Pancreas (tissue), 10 donors: ENCODE measurements at regions not wholly inside any gene's neighbourhood (a gene's known extent, or its start where the extent isn't known, plus 50 kb on each side); places are given as distances from the start of the nearest gene placed in this dataset.

ENCODE experiments used
- ATAC-seq, 4 donors: fragments of 200-7000 bp; cut with Tn5 transposase; one replicate each; pipeline versions ENCODE4 v1.8.0 to v1.9.1; 2020; ENCODE audit warnings: mild to moderate bottlenecking in 4 of 4, moderate library complexity in 4 of 4
- DNase-seq, 6 donors: peaks; one replicate each; pipeline ENCODE4 v3.0.0-alpha.2; 2020
- FAIRE-seq: peaks from 2 replicates; lab custom pipeline; 2012; peaks lifted over from hg19 to GRCh38; lab: Jason Lieb, UNC
- H3K27ac ChIP-seq, 4 donors: fragments of 200-600 bp; sonication (generic); 1 replicate in 3 of 4; 2 replicates in 1 of 4; pipeline versions ENCODE4 v1.5.0 to v1.8.0; 2020
- H3K27me3 ChIP-seq, 4 donors: fragments of 200-600 bp; one replicate each; pipeline ENCODE4 v1.8.0; 2021
- H3K36me3 ChIP-seq, 3 donors: fragments of 200-600 bp; sonication (generic) in 1 of 3; one replicate each; pipeline versions ENCODE4 v1.5.0 to v1.8.0; 2020 to 2021
- H3K4me1 ChIP-seq, 3 donors: fragments of 200-600 bp; one replicate each; pipeline ENCODE4 v1.8.0; 2021
- H3K4me3 ChIP-seq, 4 donors: fragments of 200-600 bp; sonication (generic) in 2 of 4; one replicate each; pipeline versions ENCODE4 v1.5.0 to v1.8.0; 2020 to 2021
- H3K9me3 ChIP-seq, 4 donors: fragments of 200-600 bp; one replicate each; pipeline ENCODE4 v1.8.0; 2021
- CTCF ChIP-seq, 4 donors: fragments of 200-600 bp; sonication (generic) in 3 of 4; IDR thresholded peaks; one replicate each; pipeline versions ENCODE4 v1.5.0 to v1.8.0; 2021; ENCODE audit warnings: antibody characterized with exemption in 4 of 4
- WGBS, 2 donors: extraction: QIAGEN DNeasy Blood & Tissue Kit; methylation state at CpG; one replicate each; pipeline ENCODE4 v1.1.7; 2013; 5-methylcytosine and 5-hydroxymethylcytosine counted together
- intact Hi-C, 3 donors: fragments of 100-400 bp; cut with DNase I; formaldehyde crosslinking; loops; one replicate each; pipeline versions ENCODE4 v1.11.1 to v1.14.2; 2022
- donor health status: healthy with polysubstance abuse.
- donor health status: DM: no; HTN: no; CAD: no; lungs with moderate emphysema.
- donor health status: DM: no; HTN: no; CAD: no.
- donor health status: control.
- donor health status: control.
- donor health status: Bipolar disorder and iron deficiency.
- donor health status: DM: yes; HTN: yes; CAD: no.
- donor health status: DM: no; HTN: no; CAD: no.
- donor health status: DM: no; HTN: no; CAD: no.
- donor health status: DM: yes; HTN: yes; CAD: no.

- no peak for FAIRE-seq
- ATAC-seq, result no peak
- no peaks in the 10 kb centered on the region for H3K4me1 ChIP-seq
- no peak overlapping the region for H3K27ac ChIP-seq
- H3K9me3 ChIP-seq, result no peaks in the 10 kb centered on the region
- no peak for TF ChIP-seq CTCF (IDR thresholded peaks at IDR 0.05)
- no peak for DNase-seq
- WGBS, 2 donors, result 57 to 72% methylated on average over 6 of the region's 6 CpGs
- peaks cover 0 to 1% (median 0%) of the 10 kb centered on the region in 4 donors for H3K27me3 ChIP-seq
- H3K4me3 ChIP-seq, result no peak overlapping the region
- H3K36me3 ChIP-seq, result no peaks in the 10 kb centered on the region
- intact Hi-C loops, result no loop called here
Measured at GRCh38 chr11:110809417-110810199, 97.4 kb upstream of the ARHGAP20 start.

- 74 to 79% methylated on average over 6 of the region's 6 CpGs for WGBS, 2 donors
- intact Hi-C loops, result no loop called here
- no peak overlapping the region for H3K27ac ChIP-seq
- H3K4me1 ChIP-seq, result no peaks in the 10 kb centered on the region
- no peaks in the 10 kb centered on the region for H3K36me3 ChIP-seq
- no peak overlapping the region for H3K4me3 ChIP-seq
- DNase-seq (no peak), ATAC-seq (no peak), FAIRE-seq (no peak)
- TF ChIP-seq CTCF (IDR thresholded peaks at IDR 0.05), result no peak
- no peaks in the 10 kb centered on the region for H3K9me3 ChIP-seq
- peaks cover 0 to 3% (median 0%) of the 10 kb centered on the region in 4 donors for H3K27me3 ChIP-seq
Measured at GRCh38 chr11:110808248-110808647, 96.0 kb upstream of the ARHGAP20 start.

- Histone ChIP-seq H3K27ac (no peak overlapping the region), H3K9me3 (no peaks in the 10 kb centered on the region), H3K27me3 (peaks cover 0 to 3% (median 0%) of the 10 kb centered on the region in 4 donors), H3K4me1 (no peaks in the 10 kb centered on the region), H3K36me3 (no peaks in the 10 kb centered on the region), H3K4me3 (no peak overlapping the region)
- FAIRE-seq, result no peak
- WGBS, 2 donors, result 57 to 71% methylated on average over 2 of the region's 2 CpGs
- intact Hi-C loops, result no loop called here
- no peak for TF ChIP-seq CTCF (IDR thresholded peaks at IDR 0.05)
- ATAC-seq, result no peak
- DNase-seq, result no peak
Measured at GRCh38 chr11:110807801-110808200, 95.6 kb upstream of the ARHGAP20 start.

- H3K4me3 ChIP-seq, result no peak overlapping the region
- FAIRE-seq, result no peak
- no peak for TF ChIP-seq CTCF (IDR thresholded peaks at IDR 0.05)
Measured at GRCh38 chr11:110805756-110806155, 93.5 kb upstream of the ARHGAP20 start.

GRCh38 chr11:110802162-110802561, 89.9 kb upstream of the ARHGAP20 start:
- Histone ChIP-seq H3K27me3 (peaks cover 0 to 3% (median 0%) of the 10 kb centered on the region in 4 donors), H3K36me3 (no peaks in the 10 kb centered on the region), H3K4me1 (no peaks in the 10 kb centered on the region), H3K4me3 (no peak overlapping the region), H3K9me3 (no peaks in the 10 kb centered on the region), H3K27ac (no peak overlapping the region)
- no peak for FAIRE-seq
- intact Hi-C loops, result no loop called here
- ATAC-seq, result no peak
- TF ChIP-seq CTCF (IDR thresholded peaks at IDR 0.05), result no peak
- no peak for DNase-seq
- 60 to 79% methylated on average over 2 of the region's 2 CpGs for WGBS, 2 donors

More at GRCh38 chr11:110805756-110806155, 93.5 kb upstream of the ARHGAP20 start:
- intact Hi-C loops, result no loop called here
- H3K27ac ChIP-seq, result no peak overlapping the region
- 78 to 83% methylated on average over 1 of the region's 1 CpG for WGBS, 2 donors
- ATAC-seq (no peak), DNase-seq (no peak)
- peaks cover 0 to 3% (median 0%) of the 10 kb centered on the region in 4 donors for H3K27me3 ChIP-seq
- H3K36me3 ChIP-seq, result no peaks in the 10 kb centered on the region
- no peaks in the 10 kb centered on the region for H3K4me1 ChIP-seq
- no peaks in the 10 kb centered on the region for H3K9me3 ChIP-seq
